Activated T-cell treated with anti-CD3 and anti-CD28 coated beads for 1 hour (primary cell): ENCODE measurements at regions not wholly inside any gene's neighbourhood (a gene's known extent, or its start where the extent isn't known, plus 50 kb on each side); places are given as distances from the start of the nearest gene placed in this dataset.
"Not testable (repeated sequence)": the region's sequence is repeated elsewhere in the genome, so short reads cannot be mapped to it uniquely, and the experiment has no call there.

ENCODE experiments used
- DNase-seq: peaks from one replicate; pipeline ENCODE4 v3.0.0-alpha.2; 2020; ENCODE audit warnings: low read depth

GRCh38 chr2:16365366-16365765 lies 300.3 kb downstream of the CYRIA start:
- no peak for DNase-seq

DNA sequence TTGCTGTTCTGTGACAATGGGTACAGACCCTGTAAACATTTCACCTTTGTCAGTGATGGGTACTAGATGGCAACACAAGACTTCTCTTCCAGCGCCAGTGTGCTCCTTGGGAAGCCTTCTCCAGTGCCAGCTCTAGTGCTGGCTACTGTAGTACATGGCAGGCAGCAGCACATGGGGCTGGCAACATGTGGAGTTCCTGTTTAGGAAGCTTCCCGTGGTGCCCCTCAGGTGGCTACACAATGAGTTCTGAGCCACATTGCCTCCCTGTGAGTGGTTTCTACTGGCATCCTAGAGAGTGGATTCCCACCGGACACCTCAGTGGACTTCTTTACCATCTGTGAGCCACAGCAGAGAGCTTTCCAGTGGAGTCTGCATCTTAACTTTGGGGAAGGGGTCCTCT lies 302.1 kb downstream of the CYRIA start:
- DNase-seq = no peak

GRCh38 chr2:16362611-16363010 lies 303.0 kb downstream of the CYRIA start:
- no peak for DNase-seq

- DNase-seq = no peak
Measured at GRCh38 chr2:16361261-16361995, 304.2 kb downstream of the CYRIA start.

- no peak for DNase-seq
Measured at GRCh38 chr2:16359961-16360360, 305.7 kb downstream of the CYRIA start.

DNA sequence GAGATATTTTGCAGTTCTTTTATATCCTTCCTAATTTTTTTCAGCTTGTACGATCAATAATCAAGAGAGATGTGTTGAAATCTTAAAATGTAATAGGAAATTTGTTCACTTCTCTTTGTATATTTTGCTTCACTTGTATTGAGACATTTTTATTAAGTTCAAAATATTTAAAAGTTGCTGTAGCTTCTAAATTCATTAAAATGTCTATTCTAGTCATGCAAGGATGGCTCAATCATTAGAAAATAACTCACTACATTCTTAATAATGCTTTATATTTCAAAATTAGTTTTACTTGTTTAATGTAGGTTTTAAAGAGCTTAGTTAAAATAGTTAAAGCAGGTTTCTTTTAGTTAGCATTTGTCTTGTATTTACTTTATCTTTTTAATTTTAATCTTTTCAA lies 308.4 kb downstream of the CYRIA start:
- DNase-seq = no peak

DNA sequence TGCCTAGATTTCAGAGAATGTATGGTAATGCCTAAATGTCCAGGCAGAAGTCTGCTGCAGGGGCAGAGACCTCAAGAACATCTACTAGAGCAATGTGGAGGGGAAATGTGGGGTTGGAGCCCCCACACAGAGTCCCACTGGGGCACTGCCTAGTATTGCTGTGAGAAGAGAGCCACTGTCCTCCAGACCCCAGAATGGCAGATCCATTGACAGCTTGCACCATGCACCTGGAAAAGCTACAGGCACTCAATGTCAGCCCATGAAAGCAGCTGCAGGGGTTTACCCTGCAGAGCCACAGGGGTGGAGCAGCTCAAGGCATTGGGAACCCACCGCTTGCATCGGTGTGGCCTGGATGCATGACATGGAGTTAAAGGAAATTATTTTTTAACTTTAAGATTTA lies 314.1 kb downstream of the CYRIA start:
- no peak for DNase-seq

DNA sequence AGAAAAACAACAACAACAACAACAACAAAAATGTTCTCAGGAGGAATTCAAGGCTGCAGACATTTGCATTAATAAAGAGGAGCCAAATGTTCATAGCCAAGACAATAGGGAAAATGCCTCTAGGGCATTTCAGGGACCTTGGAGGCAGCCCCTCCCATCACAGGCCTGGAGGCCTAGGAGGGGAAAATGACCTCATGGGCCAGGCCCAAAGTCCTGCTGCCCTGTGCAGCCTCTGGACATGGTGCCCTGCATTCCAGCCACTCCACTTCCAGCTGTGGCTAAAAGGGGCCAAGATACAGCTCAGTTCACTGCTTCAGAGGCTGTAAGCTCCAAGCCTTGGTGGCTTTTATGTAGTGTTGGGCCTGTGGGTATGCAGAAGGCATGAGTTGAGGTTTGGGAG lies 314.5 kb downstream of the CYRIA start:
- no peak for DNase-seq

DNA sequence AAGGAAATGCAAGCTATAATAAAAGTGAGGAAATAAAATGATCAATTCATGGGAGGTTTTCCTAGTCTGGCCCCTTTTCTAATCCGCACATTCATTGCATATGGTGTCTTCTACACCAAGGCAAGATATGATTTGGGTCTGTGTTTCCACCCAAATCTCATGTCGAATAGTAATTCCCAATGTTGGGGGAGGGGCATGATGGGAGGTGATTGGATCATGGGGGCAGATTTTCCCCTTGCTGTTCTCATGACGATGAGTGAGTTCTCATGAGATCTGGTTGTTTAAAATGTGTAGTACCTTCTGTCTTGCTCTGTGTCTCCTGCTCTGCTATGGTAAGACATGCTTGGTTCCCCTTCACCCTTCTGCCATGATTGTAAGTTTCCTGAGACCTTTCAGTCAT lies 315.4 kb downstream of the CYRIA start:
- no peak for DNase-seq

DNA sequence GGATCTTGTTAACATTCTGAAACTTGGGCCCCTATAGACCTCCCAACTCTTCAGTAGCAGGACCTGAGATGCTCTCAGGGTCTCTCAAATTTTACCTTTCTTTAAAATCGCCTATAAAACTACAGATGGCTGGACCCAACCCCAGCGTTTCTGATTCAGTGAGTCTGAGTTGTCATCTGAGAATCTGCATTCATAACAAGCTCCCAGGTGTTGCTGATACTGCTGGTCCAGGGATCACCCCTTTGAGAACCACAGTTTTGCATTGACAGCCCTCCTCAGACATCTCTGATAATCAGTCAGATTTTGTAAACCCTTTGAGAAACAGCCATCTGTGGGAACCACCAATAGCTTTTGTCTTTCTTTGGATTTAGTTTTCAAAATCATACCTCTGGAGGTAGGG lies 315.8 kb downstream of the CYRIA start:
- no peak for DNase-seq

GRCh38 chr2:16348821-16349515 lies 316.7 kb downstream of the CYRIA start:
- DNase-seq = no peak

GRCh38 chr2:16346671-16347070 lies 319.0 kb downstream of the CYRIA start:
- no peak for DNase-seq

GRCh38 chr2:16345231-16345630 lies 320.4 kb downstream of the CYRIA start:
- not testable (repeated sequence) for DNase-seq

GRCh38 chr2:16339206-16339605 lies 326.4 kb downstream of the CYRIA start:
- DNase-seq = no peak

DNA sequence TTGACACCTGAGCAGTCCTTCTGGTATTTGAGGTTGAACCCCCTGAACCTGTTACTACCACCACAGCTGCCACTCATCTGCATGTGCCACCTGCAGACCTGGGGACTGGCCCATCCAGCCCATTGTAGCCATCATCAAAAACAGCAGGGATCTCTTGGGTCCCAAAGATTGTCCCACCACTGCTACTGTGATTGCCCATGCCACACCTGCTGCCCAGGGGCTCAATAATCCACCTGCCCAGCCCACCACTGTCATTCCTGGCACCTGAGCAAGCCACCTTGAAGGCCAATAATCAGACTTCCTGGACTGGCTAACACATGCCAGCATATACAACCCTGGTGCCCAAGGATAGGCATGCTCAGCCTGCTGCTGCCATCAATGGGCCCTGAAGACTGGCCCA lies 327.6 kb downstream of the CYRIA start:
- DNase-seq = no peak

- DNase-seq = no peak
Measured at GRCh38 chr2:16336916-16337315, 328.7 kb downstream of the CYRIA start.

GRCh38 chr2:16336491-16336890 lies 329.1 kb downstream of the CYRIA start:
- no peak for DNase-seq

GRCh38 chr2:16335947-16336346 lies 329.7 kb downstream of the CYRIA start:
- DNase-seq = no peak

- no peak for DNase-seq
Measured at GRCh38 chr2:16335604-16335930, 330.1 kb downstream of the CYRIA start.

- DNase-seq = no peak
Measured at GRCh38 chr2:16334886-16335603, 330.6 kb downstream of the CYRIA start.

- no peak for DNase-seq
Measured at GRCh38 chr2:16334366-16334765, 331.3 kb downstream of the CYRIA start.

- no peak for DNase-seq
Measured at GRCh38 chr2:16333681-16334080, 332.0 kb downstream of the CYRIA start.
